DMS 273 (cell line): ENCODE measurements at regions not wholly inside any gene's neighbourhood (a gene's known extent, or its start where the extent isn't known, plus 50 kb on each side); places are given as distances from the start of the nearest gene placed in this dataset.
"Not testable (repeated sequence)": the region's sequence is repeated elsewhere in the genome, so short reads cannot be mapped to it uniquely, and the experiment has no call there.

ENCODE experiments used
- DNase-seq: peaks from one replicate; lab custom pipeline; 2025; ENCODE audit not compliant: unreplicated experiment; lab: John Stamatoyannopoulos, UW

DNA sequence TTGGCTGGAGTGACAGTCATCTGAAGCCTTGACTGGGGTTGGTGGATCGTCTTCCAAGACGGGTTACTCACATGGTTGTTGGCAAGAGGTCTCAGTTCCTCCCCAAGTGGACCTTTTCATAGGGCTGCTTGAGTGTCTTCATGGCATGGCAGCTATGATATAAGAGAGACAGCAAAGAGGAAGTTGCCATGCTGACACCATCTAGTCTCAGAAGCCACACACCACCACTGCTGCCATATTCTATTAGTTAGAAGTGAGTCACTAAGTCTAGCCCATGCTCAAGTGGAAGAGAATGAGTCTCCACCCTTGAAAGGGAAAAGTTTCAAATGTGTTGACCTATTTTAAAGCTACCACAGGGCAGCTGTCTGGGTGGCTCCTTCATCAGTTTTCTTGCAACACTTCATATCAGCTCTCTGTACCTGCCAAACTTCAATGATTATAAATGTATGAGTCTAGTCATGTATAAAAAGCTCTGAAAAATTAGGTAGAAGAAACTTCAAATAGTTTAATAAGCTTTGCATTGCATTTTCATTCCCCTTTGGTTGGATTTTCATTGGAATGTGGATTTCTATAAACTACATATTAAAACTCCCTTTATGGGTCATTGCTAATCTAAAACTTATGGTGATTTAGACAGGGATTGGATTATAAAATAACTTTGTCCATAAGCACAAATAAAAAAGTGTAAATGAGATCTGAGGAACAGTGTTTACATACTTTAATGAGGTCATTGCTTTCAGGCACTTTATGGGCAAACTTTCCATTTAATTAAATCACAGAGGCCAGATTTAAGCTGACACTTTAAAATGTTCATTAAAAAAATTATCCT is 68.0 kb upstream of the ATXN3L start:
- DNase-seq, result peak; percentile 26

DNA sequence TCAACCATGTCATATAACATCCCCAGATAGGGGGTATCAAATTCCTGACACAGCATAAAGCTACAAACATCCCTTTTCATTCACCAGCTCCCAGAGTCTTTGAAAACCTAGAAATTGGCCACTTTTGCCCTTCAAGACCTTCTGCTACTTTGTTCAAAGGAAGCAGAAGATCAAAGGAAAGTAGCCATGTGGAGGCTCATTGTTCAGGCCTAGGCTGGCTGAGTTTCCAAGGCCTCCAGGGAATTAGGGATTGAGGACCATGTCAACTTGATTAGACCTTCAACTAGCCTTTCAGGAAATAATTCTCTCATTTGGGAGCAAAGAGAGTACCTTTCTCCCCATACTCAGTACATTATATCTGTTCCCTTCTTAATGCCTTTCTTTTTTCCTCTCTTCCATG is 66.8 kb upstream of the ATXN3L start:
- peak; percentile 26 for DNase-seq

DNA sequence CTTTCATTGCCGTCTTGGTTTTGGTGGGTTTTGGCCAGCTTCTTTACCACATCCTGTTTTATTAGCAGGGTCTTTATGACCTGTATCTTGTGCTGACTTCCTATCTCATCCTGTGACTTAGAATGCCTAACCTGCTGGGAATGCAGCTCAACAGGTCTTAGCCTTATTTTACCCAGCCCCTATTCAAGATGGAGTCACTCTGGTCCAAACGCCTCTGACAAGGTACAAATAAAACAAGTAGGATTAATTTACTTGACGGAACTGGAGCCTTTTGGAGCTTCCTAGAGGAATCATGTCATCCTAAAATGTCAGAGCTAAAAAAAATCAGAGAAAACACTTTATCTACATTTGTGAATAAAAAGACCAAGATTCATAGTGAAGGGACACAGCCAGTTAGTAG is 66.2 kb upstream of the ATXN3L start:
- DNase-seq, result no peak

DNA sequence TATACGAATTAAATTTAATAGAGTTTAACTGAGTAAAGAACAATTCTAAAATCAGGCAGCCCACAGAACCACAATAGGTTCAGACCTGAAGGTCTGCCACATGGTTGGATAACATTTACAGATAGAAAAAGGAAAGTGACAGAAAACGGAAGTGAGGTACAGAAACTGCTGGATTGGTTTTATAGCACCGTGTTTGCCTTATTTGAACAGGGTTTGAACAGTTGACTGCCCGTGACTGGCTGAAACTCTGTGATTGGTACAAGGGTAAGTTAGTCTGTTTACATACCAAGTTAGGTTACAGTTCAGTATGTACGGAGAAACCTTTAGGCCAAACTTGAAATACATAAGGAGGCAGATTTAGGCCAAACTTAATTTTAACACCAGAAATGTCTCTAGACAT is 64.1 kb upstream of the ATXN3L start:
- DNase-seq, result no peak

DNA sequence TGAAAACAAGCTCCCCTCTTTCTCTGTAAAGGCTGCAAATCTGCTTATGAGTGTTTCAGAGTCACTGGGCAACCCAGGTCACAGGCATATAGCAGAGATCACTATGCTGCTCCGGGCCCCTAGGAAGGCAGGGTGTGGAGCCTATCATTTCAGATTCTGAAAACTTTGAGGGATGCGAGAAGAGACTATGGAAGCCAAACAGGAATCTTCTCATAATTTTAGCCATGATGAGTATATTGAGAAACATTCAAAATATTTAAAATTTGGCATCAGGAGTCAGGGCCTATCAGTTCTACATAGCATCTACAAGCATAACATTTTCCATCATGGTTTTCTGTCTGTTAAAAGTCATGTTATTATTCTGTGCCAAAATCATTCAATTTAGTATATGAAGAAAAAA is 61.7 kb upstream of the ATXN3L start:
- DNase-seq, result no peak

DNA sequence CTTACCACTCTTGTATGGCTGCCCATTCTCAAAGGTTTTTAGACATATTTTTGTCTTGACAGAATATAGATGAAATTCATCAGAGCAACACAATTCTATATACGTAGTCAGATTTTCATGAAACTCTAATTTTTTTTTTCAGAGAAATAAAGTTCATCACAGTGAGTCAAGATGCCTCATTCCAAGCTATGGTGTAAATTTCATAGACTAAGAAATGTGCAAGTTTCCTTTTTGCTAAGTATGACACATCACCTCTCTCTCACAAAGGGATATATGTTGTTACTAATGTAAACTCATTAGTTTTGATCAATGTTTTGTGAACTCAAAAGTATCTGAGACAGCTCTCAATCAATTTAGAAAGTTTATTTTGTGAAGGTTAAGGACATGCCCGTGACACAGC is 60.4 kb upstream of the ATXN3L start:
- no peak for DNase-seq

DNA sequence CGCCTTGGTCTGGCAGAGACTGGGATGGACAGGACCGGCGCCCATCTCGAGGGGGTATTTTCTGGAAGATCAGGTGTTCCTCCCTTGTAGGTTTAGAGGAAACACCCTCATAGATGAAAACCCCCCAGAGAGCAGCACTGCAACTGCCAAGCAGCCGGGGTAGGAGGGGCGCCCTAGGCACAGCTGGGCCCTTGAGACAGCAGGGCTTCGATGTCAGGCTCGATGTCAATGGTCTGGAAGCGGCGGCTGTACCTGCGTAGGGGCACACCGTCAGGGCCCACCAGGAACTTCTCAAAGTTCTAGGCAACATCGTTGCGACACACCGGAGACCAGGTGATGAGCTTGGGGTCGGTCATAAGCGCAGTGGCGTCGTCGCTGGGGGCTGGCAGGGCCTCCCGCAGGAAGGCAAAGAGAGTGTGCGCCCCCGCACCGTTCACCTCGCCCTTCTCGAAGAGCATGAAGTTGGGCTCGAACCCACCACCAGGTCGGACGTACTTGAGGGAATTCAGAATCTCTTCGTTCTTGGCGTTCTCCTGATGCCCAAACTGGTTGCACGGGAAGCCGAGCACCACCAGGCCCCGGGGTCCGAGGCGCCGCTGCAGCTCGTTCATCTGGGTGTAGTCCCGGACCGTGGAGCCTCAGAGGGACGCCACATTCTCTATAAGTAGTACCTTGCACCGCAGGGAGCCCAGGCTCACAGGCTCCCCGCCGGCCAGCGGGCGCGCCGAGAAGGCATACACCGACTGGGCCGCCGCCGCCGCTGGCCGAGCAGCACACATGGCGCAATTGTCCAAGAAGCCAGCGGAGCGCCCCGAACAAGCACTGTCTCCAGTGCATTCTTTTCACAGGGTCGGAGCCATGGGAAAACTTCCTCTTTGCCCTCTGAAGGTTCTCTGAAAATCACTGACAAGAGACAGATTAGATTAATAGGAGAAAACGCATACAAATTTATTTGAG is 59.0 kb upstream of the ATXN3L start:
- DNase-seq, result not testable (repeated sequence)

DNA sequence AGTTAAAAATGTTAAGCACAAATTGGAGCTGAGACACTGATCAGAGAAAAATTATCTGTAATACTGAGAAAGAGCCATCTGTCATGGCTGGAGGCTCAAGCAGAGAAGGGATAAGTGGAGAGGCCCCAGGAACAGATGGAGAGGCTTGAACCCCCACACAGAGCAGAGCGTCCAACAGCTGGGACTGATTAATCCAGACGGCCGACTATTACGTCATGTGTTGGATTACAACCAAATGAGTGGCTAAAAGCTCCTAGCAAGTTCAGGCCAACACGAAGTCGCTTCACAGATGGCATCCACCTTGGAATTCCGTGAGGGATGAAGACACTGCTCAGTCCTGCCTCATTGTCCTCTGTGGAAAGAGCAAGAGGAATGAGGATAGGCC is 57.7 kb upstream of the ATXN3L start:
- peak; percentile 99 for DNase-seq

DNA sequence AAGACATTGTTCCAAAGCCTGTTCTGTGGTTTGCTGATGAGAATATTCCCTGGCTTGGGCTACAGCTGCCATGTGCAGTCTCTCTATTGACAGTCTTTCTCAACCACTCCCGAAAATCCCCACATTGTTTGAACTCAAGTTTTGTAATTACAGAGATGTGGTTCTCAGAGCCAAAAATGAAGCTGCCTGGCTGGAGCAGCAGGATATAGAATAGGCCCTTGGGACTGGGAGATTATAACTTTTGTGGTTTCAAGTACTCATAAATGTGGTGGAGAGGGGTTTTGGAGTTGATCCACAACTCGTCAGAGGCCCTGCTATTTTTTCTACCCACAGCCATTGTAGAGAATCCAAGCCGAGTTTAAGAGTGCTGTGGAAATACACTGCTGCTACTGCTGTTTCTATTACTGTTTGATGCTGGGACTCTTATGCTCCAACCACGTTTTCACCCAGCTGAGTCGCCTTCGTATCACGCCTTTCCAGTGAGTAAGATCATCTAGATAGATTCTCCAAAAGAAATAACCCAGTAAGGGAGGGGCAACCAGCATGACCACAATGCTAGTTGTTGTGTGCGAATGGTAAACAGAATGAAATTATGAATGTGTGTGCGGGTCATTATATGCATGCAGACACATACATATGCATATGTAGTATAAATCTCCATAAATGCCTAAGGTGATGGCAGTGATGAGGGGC is 57.1 kb upstream of the ATXN3L start:
- DNase-seq, result peak; percentile 94

DNA sequence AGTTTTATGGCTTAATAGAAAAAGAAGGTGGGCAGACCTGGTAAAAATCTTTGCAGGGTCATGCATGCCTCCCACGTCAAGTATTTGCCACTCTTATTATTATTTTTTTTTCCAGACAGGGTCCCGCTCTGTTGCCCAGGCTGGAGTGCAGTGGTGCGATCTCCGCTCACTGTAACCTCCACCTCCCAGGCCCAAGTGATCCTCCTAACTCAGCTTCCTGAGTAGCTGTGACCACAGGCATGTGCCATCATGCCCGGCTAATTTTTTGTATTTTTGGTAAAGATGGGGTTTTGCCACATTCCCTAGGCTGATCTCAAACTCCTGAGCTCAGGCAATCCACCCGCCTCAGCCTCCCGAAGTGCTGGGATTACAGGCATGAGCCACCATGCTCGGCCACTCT is 55.7 kb upstream of the ATXN3L start:
- not testable (repeated sequence) for DNase-seq

DNA sequence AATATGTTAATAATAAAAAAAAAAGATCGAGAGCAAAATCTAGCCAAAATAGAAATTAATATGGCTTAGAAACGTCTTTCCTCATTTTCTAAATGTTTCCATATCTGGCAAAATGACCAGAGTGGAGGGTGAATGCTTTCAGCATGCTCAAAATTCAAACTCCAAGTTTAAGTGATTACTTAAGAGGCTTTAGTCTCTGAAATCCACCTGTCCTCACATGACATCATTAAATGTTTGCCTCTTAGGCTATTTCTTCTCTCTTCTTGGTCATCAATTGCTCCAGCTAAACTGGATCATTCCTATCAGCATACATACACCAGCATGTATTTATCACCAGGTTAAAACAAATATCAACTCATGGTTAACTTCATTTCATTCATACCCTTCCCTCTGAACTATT is 54.5 kb upstream of the ATXN3L start:
- no peak for DNase-seq

DNA sequence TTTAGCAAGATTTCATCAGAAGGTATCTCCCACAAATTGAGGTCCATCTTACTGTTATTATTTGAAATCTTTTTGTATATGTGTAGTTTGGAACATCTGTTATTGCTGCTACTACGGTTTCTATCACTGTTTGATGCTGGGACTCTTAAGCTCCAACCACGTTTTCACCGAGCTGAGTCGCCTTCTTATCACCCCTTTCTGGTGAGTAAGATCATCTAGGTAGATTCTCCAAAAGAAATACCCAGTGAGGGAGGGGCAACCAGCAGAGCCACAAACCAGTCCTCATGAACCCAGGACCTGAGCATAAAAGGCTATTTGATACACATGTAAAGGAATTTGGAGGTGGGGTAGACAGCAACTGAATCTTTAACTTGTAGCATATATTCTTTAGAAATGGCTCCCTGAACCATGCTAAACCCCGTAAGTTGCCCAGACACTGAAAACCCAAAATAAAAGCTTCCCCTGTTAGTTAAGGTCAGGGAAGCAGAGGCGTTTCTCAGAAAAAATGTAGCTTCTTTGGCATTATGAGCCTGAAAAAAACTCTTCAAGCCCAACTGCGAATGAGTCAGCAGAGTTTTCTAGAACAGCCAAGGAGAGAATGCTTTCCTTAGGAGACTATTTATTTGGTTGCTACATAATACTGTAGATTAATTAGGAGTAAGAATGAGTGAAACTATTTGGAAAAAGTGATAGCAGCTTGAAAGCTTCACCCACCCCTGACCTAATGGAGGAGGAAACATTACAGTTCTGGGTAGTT is 53.8 kb upstream of the ATXN3L start:
- no peak for DNase-seq

DNA sequence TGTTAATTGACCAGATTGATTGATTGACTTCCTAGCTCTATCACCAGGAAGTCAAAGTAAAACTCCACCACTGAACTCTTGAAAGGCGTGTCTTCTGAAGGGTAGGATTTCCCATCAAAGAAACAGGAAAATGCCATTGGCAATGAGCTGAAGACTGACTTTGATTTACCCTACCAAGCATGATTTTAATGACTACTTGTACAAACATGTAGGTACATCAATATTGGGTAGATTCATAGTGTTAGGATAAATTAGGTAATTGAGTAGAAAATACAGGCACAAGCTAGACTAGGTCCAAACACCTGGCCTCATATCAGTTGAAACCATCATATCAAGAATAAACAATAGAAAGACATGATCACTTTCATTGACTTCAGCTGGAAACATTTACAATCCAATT is 53.2 kb upstream of the ATXN3L start:
- no peak for DNase-seq

DNA sequence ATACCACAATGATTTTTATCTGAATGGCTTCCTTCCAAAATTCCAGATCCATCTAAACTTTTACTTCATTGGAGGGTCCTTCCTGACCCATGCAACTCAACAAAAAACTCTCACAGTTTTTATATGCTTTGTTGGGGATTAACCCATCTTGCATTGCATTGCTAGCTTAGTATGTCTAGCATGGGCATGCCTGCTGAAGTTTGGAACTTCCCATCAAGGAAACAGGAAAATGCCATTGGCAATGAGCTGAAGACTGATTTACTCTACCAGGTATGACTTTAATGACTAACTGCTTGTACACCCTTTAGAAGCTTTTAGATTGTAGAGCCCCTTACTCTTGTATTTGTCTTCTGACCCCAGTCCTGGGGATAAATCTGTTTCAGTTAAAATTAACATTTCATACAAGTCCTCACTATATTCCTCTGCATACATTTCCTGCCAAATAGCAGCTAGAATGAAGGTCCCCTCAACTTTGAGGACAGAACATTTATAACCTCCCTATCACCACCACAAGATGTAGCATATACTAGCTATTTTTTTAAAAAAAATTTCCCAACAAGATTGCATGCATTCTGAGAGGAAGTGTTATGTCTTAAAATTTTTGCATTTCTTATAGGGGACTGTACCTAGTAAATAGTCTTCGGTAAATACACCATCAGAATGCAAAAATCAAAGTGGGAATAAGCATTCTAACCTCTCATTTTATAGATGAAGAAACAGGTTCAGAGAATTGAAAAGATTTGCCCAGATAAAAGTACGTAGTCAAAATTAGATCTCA is 52.5 kb upstream of the ATXN3L start:
- no peak for DNase-seq

DNA sequence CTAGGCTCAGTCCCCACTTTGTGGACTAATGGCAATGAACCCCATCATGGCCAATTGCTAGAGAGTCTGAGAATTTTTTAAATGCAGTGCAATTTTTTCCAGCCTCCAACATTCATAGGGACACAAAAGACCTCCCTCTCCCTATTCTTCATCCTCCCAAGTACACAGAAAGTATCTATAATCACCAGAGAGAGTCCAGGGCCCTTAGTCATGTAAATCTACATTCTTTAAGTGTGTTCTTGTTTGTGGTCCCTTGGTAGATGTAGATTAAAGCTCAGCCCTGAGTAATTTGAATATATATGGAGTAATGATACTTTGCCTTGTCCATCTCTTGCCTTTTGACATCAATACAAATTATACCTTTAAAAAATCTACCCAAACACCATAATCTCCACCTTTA is 51.3 kb upstream of the ATXN3L start:
- no peak for DNase-seq

DNA sequence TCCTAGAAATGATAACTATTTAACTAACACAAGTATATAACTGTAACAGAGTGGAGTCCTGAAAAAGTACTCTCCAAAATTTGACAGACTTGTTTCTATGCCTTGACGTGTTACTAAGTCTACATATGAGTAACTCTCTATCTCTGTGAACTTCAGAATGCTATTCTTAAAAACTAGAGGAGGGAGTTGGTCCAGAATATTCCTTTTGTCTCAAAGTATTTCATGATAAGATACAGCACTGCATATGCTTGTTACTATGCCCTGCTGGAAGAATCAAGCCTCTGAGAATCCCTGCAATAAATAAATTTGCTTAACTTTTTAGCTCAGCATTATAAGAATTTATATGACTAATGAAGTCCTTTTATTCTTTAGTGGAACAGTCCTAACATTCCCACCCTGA is 50.9 kb upstream of the ATXN3L start:
- no peak for DNase-seq
